DOHH2 (cell line): ENCODE measurements at regions not wholly inside any gene's neighbourhood (a gene's known extent, or its start where the extent isn't known, plus 50 kb on each side); places are given as distances from the start of the nearest gene placed in this dataset.

ENCODE experiments used
- EZH2phosphoT487 ChIP-seq: fragments of 200-600 bp; sonication (generic); IDR thresholded peaks from 2 replicates; pipeline ENCODE4 v1.6.1; 2017; ENCODE audit warnings: borderline replicate concordance, mild to moderate bottlenecking, antibody characterized with exemption, low read length, moderate library complexity, mixed read lengths
- TF ChIP-seq, protein P1 (sequence below): fragments of 200-600 bp; sonication (generic); IDR thresholded peaks from one replicate; pipeline ENCODE4 v1.5.1; 2014; ENCODE audit warnings: antibody characterized with exemption, mild to moderate bottlenecking, low read depth, low read length; ENCODE audit not compliant: poor library complexity, severe bottlenecking

DNA sequence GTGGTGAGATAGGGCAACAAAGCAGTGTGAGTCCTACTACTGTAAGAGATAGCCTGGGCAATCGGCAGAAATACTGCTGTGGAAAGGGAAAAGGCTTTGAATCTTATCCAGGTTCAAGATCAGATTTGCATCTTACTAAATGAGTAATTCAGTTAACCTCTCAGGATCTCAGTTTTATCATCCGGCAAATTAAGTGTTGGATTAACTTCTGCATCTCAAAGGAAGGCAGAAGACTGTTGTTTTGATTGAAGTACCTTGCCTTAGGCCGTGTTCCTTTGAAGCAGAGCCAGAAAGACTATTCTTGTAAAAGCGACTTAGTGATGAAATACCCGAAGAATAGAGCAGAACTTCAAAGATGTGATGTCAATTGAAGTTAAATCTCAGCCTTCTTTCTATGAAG is 612.9 kb upstream of the USP24 start:
- TF ChIP-seq, protein P1, sequence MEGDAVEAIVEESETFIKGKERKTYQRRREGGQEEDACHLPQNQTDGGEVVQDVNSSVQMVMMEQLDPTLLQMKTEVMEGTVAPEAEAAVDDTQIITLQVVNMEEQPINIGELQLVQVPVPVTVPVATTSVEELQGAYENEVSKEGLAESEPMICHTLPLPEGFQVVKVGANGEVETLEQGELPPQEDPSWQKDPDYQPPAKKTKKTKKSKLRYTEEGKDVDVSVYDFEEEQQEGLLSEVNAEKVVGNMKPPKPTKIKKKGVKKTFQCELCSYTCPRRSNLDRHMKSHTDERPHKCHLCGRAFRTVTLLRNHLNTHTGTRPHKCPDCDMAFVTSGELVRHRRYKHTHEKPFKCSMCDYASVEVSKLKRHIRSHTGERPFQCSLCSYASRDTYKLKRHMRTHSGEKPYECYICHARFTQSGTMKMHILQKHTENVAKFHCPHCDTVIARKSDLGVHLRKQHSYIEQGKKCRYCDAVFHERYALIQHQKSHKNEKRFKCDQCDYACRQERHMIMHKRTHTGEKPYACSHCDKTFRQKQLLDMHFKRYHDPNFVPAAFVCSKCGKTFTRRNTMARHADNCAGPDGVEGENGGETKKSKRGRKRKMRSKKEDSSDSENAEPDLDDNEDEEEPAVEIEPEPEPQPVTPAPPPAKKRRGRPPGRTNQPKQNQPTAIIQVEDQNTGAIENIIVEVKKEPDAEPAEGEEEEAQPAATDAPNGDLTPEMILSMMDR = no peak
- no peak for TF ChIP-seq EZH2phosphoT487
